ENCODE measurements at regions not wholly inside any gene's neighbourhood (a gene's known extent, or its start where the extent isn't known, plus 50 kb on each side); places are given as distances from the start of the nearest gene placed in this dataset.

DNA sequence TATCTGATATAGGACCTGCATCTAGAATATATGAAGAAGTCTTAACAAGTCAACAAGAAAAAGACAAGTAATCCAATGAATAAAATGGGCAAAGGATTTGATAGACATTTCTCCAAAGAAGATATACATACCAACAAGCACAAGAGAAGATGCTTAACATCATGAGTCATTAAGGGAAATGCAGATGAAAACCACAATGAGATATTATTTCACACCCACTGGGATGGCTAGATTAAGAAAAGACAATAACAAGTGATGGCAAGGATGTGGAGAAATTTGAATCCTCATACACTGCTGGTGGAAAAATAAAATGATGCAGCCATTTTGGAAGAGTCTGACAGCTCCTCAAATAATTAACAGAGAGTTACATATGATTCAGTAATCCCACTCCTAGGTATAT, 502.6 kb downstream of the FUT8 start:
- Histone ChIP-seq H2BK5ac (ENCODE audit: low read length) (no peak overlapping the region), H4K8ac (ENCODE audit: low read depth, low read length) (no peak overlapping the region), H3K4me1 (ENCODE audit: control insufficient read depth, low read depth, low read length) (peaks cover 11% of the 10 kb centered on the region), H3K56ac (ENCODE audit: low read length) (no peak overlapping the region), H3K36me3 (ENCODE audit: control insufficient read depth, insufficient read depth, low read length) (no peaks in the 10 kb centered on the region), H3K27ac (ENCODE audit: low read depth, low read length) (no peak overlapping the region), H2BK15ac (replicated peaks; ENCODE audit: low read depth) (no peak overlapping the region), H2BK120ac (ENCODE audit: low read depth, low read length) (no peak overlapping the region), H2AK5ac (ENCODE audit: low read length) (no peak overlapping the region), H3K79me2 (ENCODE audit: control insufficient read depth, insufficient read depth, low read length) (no peaks in the 10 kb centered on the region), H3K79me1 (ENCODE audit: low read length) (no peaks in the 10 kb centered on the region), H3K4me3 (ENCODE audit: low read length) (no peak overlapping the region), H4K5ac (ENCODE audit: low read length) (no peak overlapping the region), H3K4ac (ENCODE audit: low read depth, low read length) (no peak overlapping the region), H3K9ac (ENCODE audit: low read length) (no peak overlapping the region), H3K18ac (ENCODE audit: low read length) (no peak overlapping the region), H3K27me3 (ENCODE audit: insufficient read depth, low read length, poor library complexity) (no peaks in the 10 kb centered on the region), H3K4me2 (ENCODE audit: low read length) (no peak overlapping the region), H3K23ac (ENCODE audit: low read length) (no peak overlapping the region)
- no peak for DNase-seq

DNA sequence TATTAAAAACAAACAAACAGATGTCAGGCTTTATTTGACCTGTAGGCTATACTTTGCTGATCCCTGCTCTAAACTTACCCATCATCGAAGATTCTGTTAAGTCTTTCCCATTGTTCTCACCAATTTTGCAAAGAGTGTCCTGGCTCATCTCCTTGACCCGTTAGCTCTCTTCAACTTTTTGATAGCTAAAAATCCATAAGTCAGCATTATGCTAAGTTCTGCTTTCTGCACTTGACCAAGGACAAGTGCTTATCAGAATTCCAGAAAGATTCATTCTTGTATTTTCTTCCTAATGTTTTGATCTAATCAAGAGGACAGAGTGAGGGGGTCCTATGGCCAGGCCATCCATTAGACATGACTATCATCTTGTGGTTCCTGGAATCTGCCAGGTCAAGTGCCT, 503.5 kb downstream of the FUT8 start:
- Histone ChIP-seq H2AK5ac (ENCODE audit: low read length) (no peak overlapping the region), H3K4me3 (ENCODE audit: low read length) (no peak overlapping the region), H3K79me1 (ENCODE audit: low read length) (no peaks in the 10 kb centered on the region), H3K36me3 (ENCODE audit: control insufficient read depth, insufficient read depth, low read length) (no peaks in the 10 kb centered on the region), H2BK15ac (replicated peaks; ENCODE audit: low read depth) (peak overlapping the region; percentile 28), H3K9ac (ENCODE audit: low read length) (no peak overlapping the region), H2BK5ac (ENCODE audit: low read length) (peak overlapping the region; percentile 15), H2BK120ac (ENCODE audit: low read depth, low read length) (peak overlapping the region; percentile 73), H3K18ac (ENCODE audit: low read length) (no peak overlapping the region), H3K79me2 (ENCODE audit: control insufficient read depth, insufficient read depth, low read length) (no peaks in the 10 kb centered on the region), H3K4ac (ENCODE audit: low read depth, low read length) (no peak overlapping the region), H3K23ac (ENCODE audit: low read length) (no peak overlapping the region), H3K27ac (ENCODE audit: low read depth, low read length) (no peak overlapping the region), H3K4me2 (ENCODE audit: low read length) (no peak overlapping the region), H4K5ac (ENCODE audit: low read length) (no peak overlapping the region), H3K4me1 (ENCODE audit: control insufficient read depth, low read depth, low read length) (peaks cover 11% of the 10 kb centered on the region), H4K8ac (ENCODE audit: low read depth, low read length) (no peak overlapping the region), H3K27me3 (ENCODE audit: insufficient read depth, low read length, poor library complexity) (no peaks in the 10 kb centered on the region), H3K56ac (ENCODE audit: low read length) (no peak overlapping the region)
- no peak for DNase-seq
- no CpG with 5 or more reads among the region's 2 CpGs for WGBS (ENCODE audit: extremely low coverage, insufficient coverage, low lambda C conversion rate)

GRCh38 chr14:65920996-65921395, 508.5 kb downstream of the FUT8 start:
- Histone ChIP-seq H3K36me3 (ENCODE audit: control insufficient read depth, insufficient read depth, low read length) (no peaks in the 10 kb centered on the region), H3K79me1 (ENCODE audit: low read length) (no peaks in the 10 kb centered on the region), H3K56ac (ENCODE audit: low read length) (no peak overlapping the region), H3K4me3 (ENCODE audit: low read length) (no peak overlapping the region), H4K5ac (ENCODE audit: low read length) (no peak overlapping the region), H2BK5ac (ENCODE audit: low read length) (no peak overlapping the region), H2AK5ac (ENCODE audit: low read length) (no peak overlapping the region), H3K18ac (ENCODE audit: low read length) (no peak overlapping the region), H3K4me2 (ENCODE audit: low read length) (no peak overlapping the region), H2BK120ac (ENCODE audit: low read depth, low read length) (no peak overlapping the region), H2BK15ac (replicated peaks; ENCODE audit: low read depth) (no peak overlapping the region), H3K4me1 (ENCODE audit: control insufficient read depth, low read depth, low read length) (peaks cover 14% of the 10 kb centered on the region), H4K8ac (ENCODE audit: low read depth, low read length) (no peak overlapping the region), H3K27ac (ENCODE audit: low read depth, low read length) (no peak overlapping the region), H3K27me3 (ENCODE audit: insufficient read depth, low read length, poor library complexity) (no peaks in the 10 kb centered on the region), H3K23ac (ENCODE audit: low read length) (no peak overlapping the region), H3K9ac (ENCODE audit: low read length) (no peak overlapping the region), H3K79me2 (ENCODE audit: control insufficient read depth, insufficient read depth, low read length) (no peaks in the 10 kb centered on the region), H3K4ac (ENCODE audit: low read depth, low read length) (no peak overlapping the region)
- DNase-seq, result no peak
- WGBS (ENCODE audit: extremely low coverage, insufficient coverage, low lambda C conversion rate), result no CpG with 5 or more reads among the region's 2 CpGs

DNA sequence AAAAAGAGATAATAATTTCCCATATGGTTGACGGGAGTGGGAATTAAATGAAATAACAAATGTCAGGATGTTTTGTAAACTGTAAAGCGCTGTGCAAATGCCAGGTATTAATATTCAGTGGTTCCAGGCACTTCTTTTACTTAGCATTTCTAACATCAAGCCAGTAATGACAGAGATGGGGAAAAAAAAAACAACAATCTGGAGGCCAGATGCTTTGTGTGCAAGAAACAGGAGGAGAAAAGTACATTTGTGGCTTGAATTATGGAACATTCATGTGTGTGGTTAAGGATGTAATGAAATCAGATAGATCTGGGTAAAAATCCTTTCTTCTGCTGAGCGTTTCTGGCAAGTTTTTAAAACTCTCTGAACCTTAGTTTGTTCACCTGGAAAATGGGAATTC, 509.6 kb downstream of the FUT8 start:
- Histone ChIP-seq H3K4me2 (ENCODE audit: low read length) (no peak overlapping the region), H3K56ac (ENCODE audit: low read length) (no peak overlapping the region), H3K79me2 (ENCODE audit: control insufficient read depth, insufficient read depth, low read length) (no peaks in the 10 kb centered on the region), H3K23ac (ENCODE audit: low read length) (no peak overlapping the region), H3K36me3 (ENCODE audit: control insufficient read depth, insufficient read depth, low read length) (no peaks in the 10 kb centered on the region), H3K79me1 (ENCODE audit: low read length) (no peaks in the 10 kb centered on the region), H3K27me3 (ENCODE audit: insufficient read depth, low read length, poor library complexity) (no peaks in the 10 kb centered on the region), H3K9ac (ENCODE audit: low read length) (no peak overlapping the region), H3K27ac (ENCODE audit: low read depth, low read length) (no peak overlapping the region), H3K4me1 (ENCODE audit: control insufficient read depth, low read depth, low read length) (peaks cover 21% of the 10 kb centered on the region), H4K5ac (ENCODE audit: low read length) (no peak overlapping the region), H2BK120ac (ENCODE audit: low read depth, low read length) (no peak overlapping the region), H3K4ac (ENCODE audit: low read depth, low read length) (no peak overlapping the region), H3K18ac (ENCODE audit: low read length) (no peak overlapping the region), H3K4me3 (ENCODE audit: low read length) (no peak overlapping the region), H4K8ac (ENCODE audit: low read depth, low read length) (no peak overlapping the region), H2BK5ac (ENCODE audit: low read length) (no peak overlapping the region), H2BK15ac (replicated peaks; ENCODE audit: low read depth) (no peak overlapping the region), H2AK5ac (ENCODE audit: low read length) (no peak overlapping the region)
- WGBS (ENCODE audit: extremely low coverage, insufficient coverage, low lambda C conversion rate), result no CpG with 5 or more reads among the region's 3 CpGs
- no peak for DNase-seq

DNA sequence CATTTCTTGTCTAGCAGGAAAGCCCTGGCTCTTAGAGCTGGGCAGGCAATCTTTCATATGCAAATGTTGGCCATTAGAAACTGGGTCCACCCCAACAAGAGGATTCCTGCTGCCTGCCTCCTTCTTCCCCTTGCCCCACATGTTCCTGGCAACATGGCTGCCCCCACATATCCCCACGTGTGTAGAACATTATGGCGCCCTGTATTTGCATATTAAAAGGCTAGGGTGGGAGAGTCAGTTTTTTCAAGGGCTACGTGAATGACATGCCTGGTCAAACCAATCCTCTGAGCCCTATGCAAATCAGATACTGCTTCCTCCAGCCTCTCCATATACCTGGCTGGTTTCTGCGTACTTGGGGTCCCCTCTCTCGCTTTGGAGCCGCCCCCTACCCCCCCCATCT, 514.0 kb downstream of the FUT8 start:
- Histone ChIP-seq H2BK15ac (replicated peaks; ENCODE audit: low read depth) (peak overlapping the region; percentile 80), H3K79me2 (ENCODE audit: control insufficient read depth, insufficient read depth, low read length) (no peaks in the 10 kb centered on the region), H3K27me3 (ENCODE audit: insufficient read depth, low read length, poor library complexity) (no peaks in the 10 kb centered on the region), H3K56ac (ENCODE audit: low read length) (peak overlapping the region; percentile 34), H4K8ac (ENCODE audit: low read depth, low read length) (no peak overlapping the region), H2BK5ac (ENCODE audit: low read length) (no peak overlapping the region), H3K79me1 (ENCODE audit: low read length) (no peaks in the 10 kb centered on the region), H3K4me1 (ENCODE audit: control insufficient read depth, low read depth, low read length) (peaks cover 17% of the 10 kb centered on the region), H2BK120ac (ENCODE audit: low read depth, low read length) (no peak overlapping the region), H3K4me3 (ENCODE audit: low read length) (no peak overlapping the region), H2AK5ac (ENCODE audit: low read length) (no peak overlapping the region), H3K36me3 (ENCODE audit: control insufficient read depth, insufficient read depth, low read length) (no peaks in the 10 kb centered on the region), H3K4ac (ENCODE audit: low read depth, low read length) (peak overlapping the region; percentile 43), H3K4me2 (ENCODE audit: low read length) (no peak overlapping the region), H3K18ac (ENCODE audit: low read length) (peak overlapping the region; percentile 76), H4K5ac (ENCODE audit: low read length) (no peak overlapping the region), H3K23ac (ENCODE audit: low read length) (no peak overlapping the region), H3K27ac (ENCODE audit: low read depth, low read length) (peak overlapping the region; percentile 30), H3K9ac (ENCODE audit: low read length) (no peak overlapping the region)
- no CpG with 5 or more reads among the region's 6 CpGs for WGBS (ENCODE audit: extremely low coverage, insufficient coverage, low lambda C conversion rate)
- DNase-seq, result peak; percentile 55

DNA sequence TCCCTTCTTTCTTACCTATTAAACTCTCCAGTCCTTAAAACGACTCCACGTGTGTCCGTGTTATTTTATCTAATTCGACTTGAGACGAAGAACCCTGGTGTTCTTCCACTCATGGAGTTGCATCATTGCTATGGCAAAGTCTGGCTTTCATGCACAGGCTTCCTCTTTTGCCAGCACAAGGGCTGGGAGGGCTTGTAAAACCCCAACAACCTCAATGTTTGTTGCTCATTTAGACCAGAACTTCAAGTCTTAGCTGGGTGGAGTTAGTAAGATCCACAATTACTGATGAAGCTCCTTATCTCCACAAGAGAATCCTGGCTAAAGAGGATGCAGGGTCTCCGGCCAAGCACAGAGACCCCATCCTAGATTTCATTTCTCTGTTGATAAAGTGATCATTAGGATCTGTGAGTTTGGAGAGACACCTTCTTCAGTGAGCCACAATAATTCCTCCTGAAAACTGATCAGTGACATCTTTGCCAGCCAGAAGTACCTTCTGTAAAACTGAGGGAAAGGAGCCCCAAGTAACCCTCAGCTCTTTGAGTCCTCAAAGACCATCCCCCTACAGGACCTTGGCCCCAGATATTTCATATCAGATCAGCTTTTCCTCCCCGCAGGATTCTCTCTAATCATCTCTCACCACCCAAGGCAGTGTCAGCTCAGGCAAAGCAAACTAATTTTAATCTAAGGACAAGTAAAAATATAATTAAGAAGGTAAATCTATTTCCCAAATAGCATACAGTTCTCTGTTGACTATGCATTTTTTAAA, 514.6 kb downstream of the FUT8 start:
- peak overlapping the region; percentile 47 for H3K56ac ChIP-seq (ENCODE audit: low read length)
- H4K5ac ChIP-seq (ENCODE audit: low read length), result peak overlapping the region; percentile 64
- no peaks in the 10 kb centered on the region for H3K79me1 ChIP-seq (ENCODE audit: low read length)
- H3K4me1 ChIP-seq (ENCODE audit: control insufficient read depth, low read depth, low read length), result peaks cover 17% of the 10 kb centered on the region
- no peaks in the 10 kb centered on the region for H3K79me2 ChIP-seq (ENCODE audit: control insufficient read depth, insufficient read depth, low read length)
- no peaks in the 10 kb centered on the region for H3K27me3 ChIP-seq (ENCODE audit: insufficient read depth, low read length, poor library complexity)
- H2BK5ac ChIP-seq (ENCODE audit: low read length), result peak overlapping the region; percentile 58
- H3K18ac ChIP-seq (ENCODE audit: low read length), result peak overlapping the region; percentile 76
- H2AK5ac ChIP-seq (ENCODE audit: low read length), result no peak overlapping the region
- H2BK120ac ChIP-seq (ENCODE audit: low read depth, low read length), result peak overlapping the region; percentile 18
- WGBS (ENCODE audit: extremely low coverage, insufficient coverage, low lambda C conversion rate), result no CpG with 5 or more reads among the region's 7 CpGs
- no peak overlapping the region for H4K8ac ChIP-seq (ENCODE audit: low read depth, low read length)
- no peak overlapping the region for H3K4me3 ChIP-seq (ENCODE audit: low read length)
- no peak overlapping the region for H3K4me2 ChIP-seq (ENCODE audit: low read length)
- no peaks in the 10 kb centered on the region for H3K36me3 ChIP-seq (ENCODE audit: control insufficient read depth, insufficient read depth, low read length)
- H2BK15ac ChIP-seq (replicated peaks; ENCODE audit: low read depth), result peak overlapping the region; percentile 80
- H3K27ac ChIP-seq (ENCODE audit: low read depth, low read length), result peak overlapping the region; percentile 30
- H3K23ac ChIP-seq (ENCODE audit: low read length), result no peak overlapping the region
- no peak overlapping the region for H3K9ac ChIP-seq (ENCODE audit: low read length)
- DNase-seq, result peak; percentile 51
- peak overlapping the region; percentile 43 for H3K4ac ChIP-seq (ENCODE audit: low read depth, low read length)

Measured in mesendoderm (in vitro differentiated cells).